ENCODE measurements at regions not wholly inside any gene's neighbourhood (a gene's known extent, or its start where the extent isn't known, plus 50 kb on each side); places are given as distances from the start of the nearest gene placed in this dataset.
"Not testable (repeated sequence)": the region's sequence is repeated elsewhere in the genome, so short reads cannot be mapped to it uniquely, and the experiment has no call there.

DNA sequence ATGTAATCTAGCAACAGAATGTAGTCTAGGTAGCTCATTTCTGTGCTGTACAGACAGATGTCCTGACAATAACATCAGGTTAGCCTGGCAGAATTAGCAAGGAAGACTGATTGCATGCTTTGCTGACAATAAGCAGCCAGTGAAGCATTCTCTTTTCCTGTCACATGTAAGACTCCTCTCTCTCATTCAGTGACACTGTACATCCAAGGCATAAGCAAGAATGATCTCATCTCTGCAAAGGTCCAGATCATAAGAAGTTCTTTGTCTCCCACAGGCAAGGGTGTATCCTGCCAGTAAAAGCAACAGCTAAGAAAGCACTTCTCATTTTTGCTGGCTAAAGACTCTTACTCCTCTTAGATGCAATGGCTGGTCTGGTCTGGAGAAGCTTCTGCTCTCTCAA lies 861.8 kb downstream of the TAF11L14 start:
- DNase-seq (ENCODE audit: low read depth in 4 of 4, low spot score in 3 of 4), result no peak

GRCh38 chr5:18497089-18497488 lies 862.8 kb downstream of the TAF11L14 start:
- no peak for DNase-seq (ENCODE audit: low read depth in 4 of 4, low spot score in 3 of 4)

DNA sequence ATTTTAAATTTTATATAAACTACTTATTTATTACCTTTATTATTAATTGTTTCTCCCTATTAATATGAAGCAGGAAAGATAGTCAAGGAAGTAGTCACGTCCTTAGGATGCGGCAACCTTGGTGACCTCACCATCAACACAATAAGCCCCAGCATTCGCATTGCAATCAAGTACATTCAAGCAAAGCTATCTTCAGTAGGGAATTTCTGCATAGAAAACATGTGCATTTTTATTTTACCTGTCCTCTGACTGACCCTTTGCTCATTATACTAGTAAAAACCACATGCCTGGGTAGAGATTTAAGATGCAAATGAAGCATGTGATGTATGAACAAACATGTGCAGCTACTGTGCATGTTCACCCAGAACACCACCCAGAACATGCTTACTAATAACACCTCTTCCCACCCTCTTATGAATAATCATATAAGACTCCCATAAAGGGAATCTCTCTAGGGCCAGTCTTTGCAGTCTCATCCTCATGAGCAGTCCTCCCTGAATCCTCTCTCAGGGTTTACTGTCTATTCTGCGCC lies 869.6 kb downstream of the TAF11L14 start:
- DNase-seq (ENCODE audit: low read depth in 4 of 4, low spot score in 3 of 4), result no peak

- no peak for DNase-seq (ENCODE audit: low read depth in 4 of 4, low spot score in 3 of 4)
Measured at GRCh38 chr5:18507114-18507513, 872.9 kb downstream of the TAF11L14 start.

DNA sequence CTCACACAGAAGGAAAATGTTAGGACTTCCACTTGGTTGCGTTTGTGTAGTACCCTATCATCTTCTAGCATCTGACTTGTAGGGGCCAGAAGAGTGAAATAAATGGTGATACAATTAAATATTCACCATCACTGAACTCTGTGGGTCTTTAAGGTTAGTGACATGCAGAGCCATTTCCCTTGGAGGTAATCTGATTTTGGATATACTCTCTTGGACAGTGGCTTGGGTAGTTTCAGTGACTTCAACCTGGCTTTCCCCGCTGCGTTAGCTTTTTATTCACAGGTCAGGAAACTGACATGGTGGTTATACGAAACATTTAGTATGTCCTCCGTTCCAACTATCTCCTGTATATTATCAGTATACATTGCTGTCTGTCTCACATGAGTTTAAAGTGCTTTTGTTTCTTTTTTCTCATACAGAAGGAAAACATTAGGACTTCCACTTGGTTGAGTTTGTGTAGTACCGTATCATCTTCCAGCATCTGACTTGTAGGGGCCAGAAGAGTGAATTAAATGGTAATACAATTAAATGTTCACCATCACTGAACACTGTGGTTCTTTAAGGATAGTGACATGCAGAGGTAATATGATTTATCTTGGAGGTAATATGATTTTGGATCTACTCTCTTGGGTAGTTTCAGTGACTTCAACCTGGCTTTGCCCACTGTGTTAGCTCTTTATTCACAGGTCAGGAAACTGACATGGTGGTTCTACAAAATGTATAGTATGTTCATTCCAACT lies 883.6 kb downstream of the TAF11L14 start:
- DNase-seq (ENCODE audit: low read depth in 4 of 4, low spot score in 3 of 4), result no peak

GRCh38 chr5:18523380-18523779 lies 889.1 kb downstream of the TAF11L14 start:
- DNase-seq (ENCODE audit: low read depth in 4 of 4, low spot score in 3 of 4), result no peak

GRCh38 chr5:18526792-18527405 lies 892.6 kb downstream of the TAF11L14 start:
- DNase-seq (ENCODE audit: low read depth in 4 of 4, low spot score in 3 of 4), result no peak

DNA sequence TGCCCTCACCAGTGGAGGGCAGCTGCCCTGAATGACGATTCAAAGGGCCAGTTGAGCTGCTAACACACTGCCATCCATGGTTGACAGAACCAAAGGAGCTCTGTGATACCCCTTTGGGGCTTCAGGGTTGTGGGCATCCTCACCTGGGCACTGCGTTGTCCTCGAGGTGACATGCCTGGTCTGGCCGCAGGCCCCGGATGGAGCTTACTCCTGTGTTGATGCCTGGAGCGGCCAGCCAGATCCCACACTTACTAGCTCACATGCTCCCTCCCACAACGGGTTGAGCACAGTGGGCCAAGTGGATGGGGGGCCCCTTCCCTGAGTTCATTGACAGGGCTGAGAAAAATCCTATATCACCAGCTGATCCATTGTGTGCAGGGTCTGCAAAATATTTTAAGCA lies 898.9 kb downstream of the TAF11L14 start:
- no peak for DNase-seq (ENCODE audit: low read depth in 4 of 4, low spot score in 3 of 4)

GRCh38 chr5:18534119-18534518 lies 899.9 kb downstream of the TAF11L14 start:
- DNase-seq (ENCODE audit: low read depth in 4 of 4, low spot score in 3 of 4), result no peak

DNA sequence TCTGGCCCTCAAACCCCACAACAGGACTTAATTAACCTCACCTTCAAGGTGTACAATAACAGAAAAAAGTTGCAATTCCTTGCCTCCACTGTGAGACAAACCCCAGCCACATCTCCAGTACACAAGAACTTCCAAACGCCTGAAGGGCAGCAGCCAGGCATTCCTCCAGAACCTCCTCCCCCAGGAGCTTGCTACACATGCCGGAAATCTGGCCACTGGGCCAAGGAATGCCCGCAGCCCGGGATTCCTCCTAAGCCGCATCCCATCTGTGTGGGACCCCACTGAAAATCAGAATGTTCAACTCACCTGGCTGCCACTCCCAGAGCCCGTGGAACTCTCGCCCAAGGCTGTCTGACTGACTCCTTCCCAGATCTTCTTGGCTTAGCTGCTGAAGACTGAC lies 901.5 kb downstream of the TAF11L14 start:
- DNase-seq (ENCODE audit: low read depth in 4 of 4, low spot score in 3 of 4), result not testable (repeated sequence)

- DNase-seq (ENCODE audit: low read depth in 4 of 4, low spot score in 3 of 4), result peak in 1 of 4 donors; percentile 6
Measured at GRCh38 chr5:18544421-18544820, 910.2 kb downstream of the TAF11L14 start.

DNA sequence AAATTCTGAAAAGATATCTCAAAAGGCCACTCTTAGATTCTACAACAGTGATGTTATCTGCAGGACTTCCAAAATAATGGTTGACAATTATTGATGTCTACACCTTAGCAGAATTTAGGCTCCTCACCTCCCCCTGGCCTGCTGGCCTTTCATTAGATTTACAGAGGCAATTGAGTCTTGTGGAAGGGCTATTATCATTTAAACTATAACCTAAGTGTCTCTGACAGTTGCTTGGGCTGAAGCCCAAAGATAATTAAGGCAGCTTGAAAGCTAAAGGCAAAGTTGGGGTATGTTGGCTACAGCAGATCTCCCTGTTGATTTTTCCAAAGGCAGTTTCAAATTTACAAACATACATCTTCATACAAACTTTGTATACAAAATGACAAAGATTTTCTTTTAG lies 912.3 kb downstream of the TAF11L14 start:
- no peak for DNase-seq (ENCODE audit: low read depth in 4 of 4, low spot score in 3 of 4)

DNA sequence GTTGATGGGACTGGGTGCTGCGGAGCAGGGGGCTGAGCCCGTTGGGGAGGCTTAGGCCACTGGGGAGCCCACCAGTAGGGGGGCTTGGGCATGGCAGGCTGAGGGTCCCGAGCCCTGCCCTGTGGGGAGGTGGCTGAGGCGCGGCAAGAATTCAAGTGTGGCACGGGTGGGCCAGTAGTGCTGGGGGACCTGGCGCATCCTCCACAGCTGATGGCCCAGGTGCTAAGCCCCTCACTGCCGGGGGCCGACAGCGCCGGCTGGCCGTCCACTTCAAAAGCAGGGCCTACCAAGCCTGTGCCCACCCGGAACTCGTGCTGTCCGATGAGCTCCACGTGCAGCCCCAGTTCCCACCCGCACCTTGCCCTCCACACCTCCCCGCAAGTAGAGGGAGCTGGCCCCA lies 917.5 kb downstream of the TAF11L14 start:
- DNase-seq (ENCODE audit: low read depth in 4 of 4, low spot score in 3 of 4), result no peak

DNA sequence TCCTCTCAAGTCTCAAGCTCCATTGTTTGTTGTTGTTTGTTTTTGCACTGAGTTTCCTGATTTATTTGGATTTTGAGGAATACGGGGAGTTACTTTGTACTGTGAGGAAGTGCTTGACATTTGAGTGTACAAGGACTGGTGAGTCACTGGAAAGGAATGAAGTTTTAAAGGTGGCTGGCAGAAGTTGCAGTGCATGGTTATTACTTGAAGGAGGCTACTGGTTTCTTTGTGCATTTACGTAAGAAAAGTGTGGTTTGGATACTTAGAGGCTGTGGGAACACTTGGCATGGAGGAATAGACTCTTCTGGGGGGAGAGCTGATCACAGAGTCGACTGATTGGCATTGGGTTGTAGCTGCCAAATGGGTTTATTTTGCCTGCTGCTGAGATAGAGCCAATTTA lies 919.0 kb downstream of the TAF11L14 start:
- DNase-seq (ENCODE audit: low read depth in 4 of 4, low spot score in 3 of 4), result no peak

DNA sequence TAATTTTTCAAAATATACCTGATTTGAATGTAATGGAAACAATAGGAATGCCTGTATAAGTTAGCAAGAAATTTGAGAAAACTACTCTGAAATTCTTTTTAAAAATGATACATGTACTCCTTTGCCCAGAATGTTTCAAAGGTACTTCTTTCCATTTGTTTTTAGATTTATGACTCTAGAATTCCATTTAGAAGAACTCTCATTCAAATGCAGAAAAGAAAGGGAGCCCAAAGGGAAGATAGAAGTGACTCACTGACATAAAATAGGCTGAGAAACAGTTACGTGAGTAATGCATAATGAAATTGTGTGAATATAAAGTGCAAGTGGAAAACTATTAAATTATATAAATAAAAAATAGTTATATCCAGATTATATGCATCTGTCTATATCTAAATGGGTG lies 926.3 kb downstream of the TAF11L14 start:
- DNase-seq (ENCODE audit: low read depth in 4 of 4, low spot score in 3 of 4), result no peak

GRCh38 chr5:18563853-18564252 lies 929.6 kb downstream of the TAF11L14 start:
- no peak for DNase-seq (ENCODE audit: low read depth in 4 of 4, low spot score in 3 of 4)

GRCh38 chr5:18566671-18567070 lies 932.4 kb downstream of the TAF11L14 start:
- no peak for DNase-seq (ENCODE audit: low read depth in 4 of 4, low spot score in 3 of 4)

GRCh38 chr5:18576586-18576985 lies 942.3 kb downstream of the TAF11L14 start:
- DNase-seq (ENCODE audit: low read depth in 4 of 4, low spot score in 3 of 4), result no peak

DNA sequence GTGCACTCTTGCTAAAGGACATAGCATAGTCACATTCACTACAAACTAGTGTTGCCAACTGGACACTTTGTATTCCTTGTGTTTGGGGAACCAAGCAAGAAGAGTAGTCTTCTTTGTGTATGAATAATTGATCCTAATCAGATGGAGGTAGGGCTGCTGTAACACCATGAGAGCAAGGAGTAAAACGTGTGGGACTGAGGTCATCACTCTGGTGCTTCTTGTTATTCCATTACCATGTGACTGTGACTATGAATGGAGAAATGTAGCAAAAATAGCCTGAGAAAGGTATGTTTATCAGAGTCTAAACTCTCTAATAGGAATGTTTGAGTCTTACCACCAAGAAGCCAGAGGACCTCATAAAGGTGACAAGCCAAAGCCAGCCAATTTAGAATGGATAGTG lies 966.9 kb downstream of the TAF11L14 start:
- no peak for DNase-seq (ENCODE audit: low read depth in 4 of 4, low spot score in 3 of 4)

DNA sequence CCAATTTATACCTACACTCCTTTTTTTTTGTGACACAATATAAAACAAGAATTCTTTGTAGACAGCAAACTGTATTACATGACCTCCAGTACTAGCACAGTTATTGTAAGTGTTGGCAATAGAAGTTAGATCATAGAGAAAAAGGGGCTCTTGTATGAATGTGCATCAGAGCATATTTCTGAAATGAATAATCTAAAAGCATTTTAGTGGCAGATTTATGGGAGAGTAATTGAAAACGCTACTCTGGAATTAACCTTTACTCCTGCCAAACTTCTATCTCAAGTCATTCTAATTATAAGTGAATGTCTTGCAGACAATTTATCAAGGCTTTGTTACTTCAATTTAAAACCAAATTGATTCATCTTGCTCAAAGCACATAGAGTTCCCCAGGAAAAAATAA lies 968.1 kb downstream of the TAF11L14 start:
- DNase-seq (ENCODE audit: low read depth in 4 of 4, low spot score in 3 of 4), result no peak

- no peak for DNase-seq (ENCODE audit: low read depth in 4 of 4, low spot score in 3 of 4)
Measured at GRCh38 chr5:18605186-18605585, 970.9 kb downstream of the TAF11L14 start.

DNA sequence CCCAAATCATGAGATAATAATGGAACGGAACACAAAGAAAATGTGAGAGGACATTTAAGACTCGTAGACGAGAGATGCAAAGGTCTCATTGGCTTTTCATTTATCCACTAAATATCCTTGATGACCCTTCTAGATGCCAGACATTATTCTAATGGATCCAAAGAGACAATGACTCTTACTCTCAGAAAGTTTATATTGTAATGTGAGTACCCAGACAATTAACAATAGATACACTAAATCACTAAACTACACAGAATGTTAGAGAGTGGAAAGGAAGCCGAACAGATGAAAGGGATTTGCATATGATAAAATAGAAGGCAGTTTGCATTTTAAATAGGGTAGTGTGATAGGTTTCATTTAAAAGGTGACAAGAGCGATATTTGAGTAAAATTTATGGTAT lies 973.3 kb downstream of the TAF11L14 start:
- no peak for DNase-seq (ENCODE audit: low read depth in 4 of 4, low spot score in 3 of 4)

All from right renal pelvis (tissue), 4 donors.